ENCODE measurements at regions not wholly inside any gene's neighbourhood (a gene's known extent, or its start where the extent isn't known, plus 50 kb on each side); places are given as distances from the start of the nearest gene placed in this dataset.
A peak's percentile ranks its signal among the peaks of the same experiment; 100 is the strongest.

DNA sequence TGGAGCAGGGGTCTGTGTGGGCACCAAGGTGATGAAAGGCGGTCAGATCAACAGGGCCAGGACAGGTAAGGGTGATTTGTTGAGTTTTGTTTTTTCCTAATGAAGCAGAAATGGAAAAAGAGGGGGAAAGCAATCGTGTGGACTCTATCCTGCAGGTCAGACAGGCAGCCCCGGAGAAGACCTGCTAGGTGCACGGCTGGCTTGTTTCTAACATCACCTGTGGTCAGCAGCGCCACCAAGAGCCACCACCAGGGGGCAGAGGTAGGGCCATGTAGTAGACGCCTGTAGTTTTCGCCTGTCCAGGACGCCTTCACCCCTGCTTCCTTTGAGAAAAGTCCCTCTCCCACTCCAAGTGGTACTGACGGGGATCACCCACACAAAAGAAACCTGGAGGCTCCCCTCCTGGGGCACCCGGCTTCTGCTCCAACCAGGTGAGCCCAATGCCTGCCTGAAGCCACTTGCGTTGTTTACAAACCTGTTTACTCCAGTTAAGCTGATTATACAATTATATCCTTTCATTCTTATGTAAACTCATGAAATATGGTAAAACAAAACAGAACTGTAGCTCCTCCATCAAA, 54.2 kb upstream of the SEC14L1 start (continued):
- TF ChIP-seq, protein P1, sequence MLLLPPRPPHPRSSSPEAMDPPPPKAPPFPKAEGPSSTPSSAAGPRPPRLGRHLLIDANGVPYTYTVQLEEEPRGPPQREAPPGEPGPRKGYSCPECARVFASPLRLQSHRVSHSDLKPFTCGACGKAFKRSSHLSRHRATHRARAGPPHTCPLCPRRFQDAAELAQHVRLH (tag by site-specific recombination; IDR thresholded peaks at IDR 0.05), result no peak
- TF ChIP-seq ZNF658 (tag by site-specific recombination; IDR thresholded peaks at IDR 0.05) (no peak), ZNF521 (tag by site-specific recombination; IDR thresholded peaks at IDR 0.05) (no peak), ZNF394 (tag by site-specific recombination; IDR thresholded peaks at IDR 0.05; ENCODE audit: borderline replicate concordance) (no peak), ZNF157 (tag by site-specific recombination; IDR thresholded peaks at IDR 0.05) (no peak), ZIC2 (tag by site-specific recombination; IDR thresholded peaks at IDR 0.05) (no peak)
- TF ChIP-seq, protein P2, sequence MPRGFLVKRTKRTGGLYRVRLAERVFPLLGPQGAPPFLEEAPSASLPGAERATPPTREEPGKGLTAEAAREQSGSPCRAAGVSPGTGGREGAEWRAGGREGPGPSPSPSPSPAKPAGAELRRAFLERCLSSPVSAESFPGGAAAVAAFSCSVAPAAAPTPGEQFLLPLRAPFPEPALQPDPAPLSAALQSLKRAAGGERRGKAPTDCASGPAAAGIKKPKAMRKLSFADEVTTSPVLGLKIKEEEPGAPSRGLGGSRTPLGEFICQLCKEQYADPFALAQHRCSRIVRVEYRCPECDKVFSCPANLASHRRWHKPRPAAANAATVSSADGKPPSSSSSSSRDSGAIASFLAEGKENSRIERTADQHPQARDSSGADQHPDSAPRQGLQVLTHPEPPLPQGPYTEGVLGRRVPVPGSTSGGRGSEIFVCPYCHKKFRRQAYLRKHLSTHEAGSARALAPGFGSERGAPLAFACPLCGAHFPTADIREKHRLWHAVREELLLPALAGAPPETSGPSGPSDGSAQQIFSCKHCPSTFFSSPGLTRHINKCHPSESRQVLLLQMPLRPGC (tag by site-specific recombination; IDR thresholded peaks at IDR 0.05), result no peak
- TF ChIP-seq, protein P3, sequence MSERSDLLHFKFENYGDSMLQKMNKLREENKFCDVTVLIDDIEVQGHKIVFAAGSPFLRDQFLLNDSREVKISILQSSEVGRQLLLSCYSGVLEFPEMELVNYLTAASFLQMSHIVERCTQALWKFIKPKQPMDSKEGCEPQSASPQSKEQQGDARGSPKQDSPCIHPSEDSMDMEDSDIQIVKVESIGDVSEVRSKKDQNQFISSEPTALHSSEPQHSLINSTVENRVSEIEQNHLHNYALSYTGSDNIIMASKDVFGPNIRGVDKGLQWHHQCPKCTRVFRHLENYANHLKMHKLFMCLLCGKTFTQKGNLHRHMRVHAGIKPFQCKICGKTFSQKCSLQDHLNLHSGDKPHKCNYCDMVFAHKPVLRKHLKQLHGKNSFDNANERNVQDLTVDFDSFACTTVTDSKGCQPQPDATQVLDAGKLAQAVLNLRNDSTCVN (tag by site-specific recombination; optimal IDR thresholded peaks at IDR 0.05), result no peak

DNA sequence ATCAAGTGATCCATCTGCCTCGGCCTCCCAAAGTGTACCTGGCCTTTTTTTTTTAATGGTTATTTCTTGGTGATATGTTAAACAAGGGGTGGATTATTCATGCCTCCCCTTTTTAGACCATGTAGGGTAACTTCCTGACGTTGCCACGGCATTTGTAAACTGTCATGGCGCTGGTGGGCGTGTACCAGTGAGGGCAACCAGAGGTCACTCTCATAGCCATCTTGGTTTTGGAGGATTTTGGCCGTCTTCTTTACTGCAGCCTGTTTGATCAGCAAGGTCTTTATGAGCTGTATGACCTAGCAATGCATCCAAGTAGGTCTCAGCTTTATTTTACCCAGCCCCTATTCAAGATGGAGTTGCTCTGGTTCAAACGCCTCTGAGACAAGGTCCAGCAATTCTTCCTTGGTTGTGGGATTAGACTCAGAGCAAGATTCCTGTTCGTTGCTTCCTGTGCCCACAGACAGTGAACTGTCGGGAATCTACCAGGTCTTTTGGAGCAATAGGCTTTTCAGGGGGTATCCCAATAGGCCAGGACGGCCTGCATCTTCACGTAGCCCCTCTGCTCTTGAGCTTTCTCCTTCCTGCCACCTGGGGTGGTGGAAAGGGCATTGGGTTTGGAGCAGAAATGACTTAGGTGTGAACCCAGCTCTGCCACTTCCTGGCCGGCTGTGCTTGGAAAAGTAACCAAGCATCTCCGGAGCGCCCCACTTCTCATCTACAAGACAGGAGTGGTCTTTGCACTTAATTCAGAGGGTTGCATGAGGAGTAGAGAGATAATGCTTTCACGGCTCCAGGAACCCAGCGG, 52.9 kb upstream of the SEC14L1 start:
- peaks cover 28 to 37% of the 10 kb centered on the region in 2 experiments for H3K36me3 ChIP-seq (ENCODE audit: control insufficient read depth in 2 of 2, insufficient read depth in 1 of 2, low read length in 2 of 2)
- ChIA-PET POLR2A (interaction anchor here (0.5 to 3.3 kb wide), 15 partner anchors 9 to 871 kb away, joined by 3 to 22 read pairs (median 4); partner anchors contain the start of genes MGAT5B, SEC14L1 and TNRC6C), CTCF (interaction anchor here (0.6 to 2.9 kb wide), 44 partner anchors 9 to 1434 kb away, joined by 3 to 26 read pairs (median 4); no protein-coding TSS in a partner anchor)
- no peaks in the 10 kb centered on the region for H3K9me3 ChIP-seq (ENCODE audit: control insufficient read depth, insufficient read depth, low read depth, low read length)
- H3K4me1 ChIP-seq (ENCODE audit: control insufficient read depth, insufficient read depth, low read length), result peaks cover 2% of the 10 kb centered on the region
- peak overlapping the region; percentile 81 for H3K4me3 ChIP-seq (ENCODE audit: low read depth, low read length)
- peak overlapping the region; percentile 81; the same call in 1 of the 2 replicates for H3K27ac ChIP-seq (ENCODE audit: extremely low read depth, low read depth, low read length)
- TF ChIP-seq ZNF302 (tag by site-specific recombination; IDR thresholded peaks at IDR 0.05; ENCODE audit: low read depth) (no peak), ZNF521 (tag by site-specific recombination; IDR thresholded peaks at IDR 0.05) (no peak), ZNF157 (tag by site-specific recombination; IDR thresholded peaks at IDR 0.05) (no peak), ZNF324 (tag by site-specific recombination; IDR thresholded peaks at IDR 0.05) (no peak), ZNF510 (tag by site-specific recombination; IDR thresholded peaks at IDR 0.05; ENCODE audit: insufficient replicate concordance) (no peak), ZNF121 (tag by site-specific recombination; IDR thresholded peaks at IDR 0.05) (no peak), ZBTB48 (tag by site-specific recombination; IDR thresholded peaks at IDR 0.05) (no peak), TCF7L2 (IDR thresholded peaks at IDR 0.05; ENCODE audit: borderline replicate concordance, low read depth, low read length) (no peak), ZNF560 (tag by site-specific recombination; IDR thresholded peaks at IDR 0.05; ENCODE audit: borderline replicate concordance) (no peak)
- TF ChIP-seq, protein P4, sequence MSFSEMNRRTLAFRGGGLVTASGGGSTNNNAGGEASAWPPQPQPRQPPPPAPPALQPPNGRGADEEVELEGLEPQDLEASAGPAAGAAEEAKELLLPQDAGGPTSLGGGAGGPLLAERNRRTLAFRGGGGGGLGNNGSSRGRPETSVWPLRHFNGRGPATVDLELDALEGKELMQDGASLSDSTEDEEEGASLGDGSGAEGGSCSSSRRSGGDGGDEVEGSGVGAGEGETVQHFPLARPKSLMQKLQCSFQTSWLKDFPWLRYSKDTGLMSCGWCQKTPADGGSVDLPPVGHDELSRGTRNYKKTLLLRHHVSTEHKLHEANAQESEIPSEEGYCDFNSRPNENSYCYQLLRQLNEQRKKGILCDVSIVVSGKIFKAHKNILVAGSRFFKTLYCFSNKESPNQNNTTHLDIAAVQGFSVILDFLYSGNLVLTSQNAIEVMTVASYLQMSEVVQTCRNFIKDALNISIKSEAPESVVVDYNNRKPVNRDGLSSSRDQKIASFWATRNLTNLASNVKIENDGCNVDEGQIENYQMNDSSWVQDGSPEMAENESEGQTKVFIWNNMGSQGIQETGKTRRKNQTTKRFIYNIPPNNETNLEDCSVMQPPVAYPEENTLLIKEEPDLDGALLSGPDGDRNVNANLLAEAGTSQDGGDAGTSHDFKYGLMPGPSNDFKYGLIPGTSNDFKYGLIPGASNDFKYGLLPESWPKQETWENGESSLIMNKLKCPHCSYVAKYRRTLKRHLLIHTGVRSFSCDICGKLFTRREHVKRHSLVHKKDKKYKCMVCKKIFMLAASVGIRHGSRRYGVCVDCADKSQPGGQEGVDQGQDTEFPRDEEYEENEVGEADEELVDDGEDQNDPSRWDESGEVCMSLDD (tag by site-specific recombination; IDR thresholded peaks at IDR 0.05), result no peak
- TF ChIP-seq, protein P5, sequence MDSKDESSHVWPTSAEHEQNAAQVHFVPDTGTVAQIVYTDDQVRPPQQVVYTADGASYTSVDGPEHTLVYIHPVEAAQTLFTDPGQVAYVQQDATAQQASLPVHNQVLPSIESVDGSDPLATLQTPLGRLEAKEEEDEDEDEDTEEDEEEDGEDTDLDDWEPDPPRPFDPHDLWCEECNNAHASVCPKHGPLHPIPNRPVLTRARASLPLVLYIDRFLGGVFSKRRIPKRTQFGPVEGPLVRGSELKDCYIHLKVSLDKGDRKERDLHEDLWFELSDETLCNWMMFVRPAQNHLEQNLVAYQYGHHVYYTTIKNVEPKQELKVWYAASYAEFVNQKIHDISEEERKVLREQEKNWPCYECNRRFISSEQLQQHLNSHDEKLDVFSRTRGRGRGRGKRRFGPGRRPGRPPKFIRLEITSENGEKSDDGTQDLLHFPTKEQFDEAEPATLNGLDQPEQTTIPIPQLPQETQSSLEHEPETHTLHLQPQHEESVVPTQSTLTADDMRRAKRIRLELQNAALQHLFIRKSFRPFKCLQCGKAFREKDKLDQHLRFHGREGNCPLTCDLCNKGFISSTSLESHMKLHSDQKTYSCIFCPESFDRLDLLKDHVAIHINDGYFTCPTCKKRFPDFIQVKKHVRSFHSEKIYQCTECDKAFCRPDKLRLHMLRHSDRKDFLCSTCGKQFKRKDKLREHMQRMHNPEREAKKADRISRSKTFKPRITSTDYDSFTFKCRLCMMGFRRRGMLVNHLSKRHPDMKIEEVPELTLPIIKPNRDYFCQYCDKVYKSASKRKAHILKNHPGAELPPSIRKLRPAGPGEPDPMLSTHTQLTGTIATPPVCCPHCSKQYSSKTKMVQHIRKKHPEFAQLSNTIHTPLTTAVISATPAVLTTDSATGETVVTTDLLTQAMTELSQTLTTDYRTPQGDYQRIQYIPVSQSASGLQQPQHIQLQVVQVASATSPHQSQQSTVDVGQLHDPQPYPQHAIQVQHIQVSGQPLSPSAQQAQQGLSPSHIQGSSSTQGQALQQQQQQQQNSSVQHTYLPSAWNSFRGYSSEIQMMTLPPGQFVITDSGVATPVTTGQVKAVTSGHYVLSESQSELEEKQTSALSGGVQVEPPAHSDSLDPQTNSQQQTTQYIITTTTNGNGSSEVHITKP (tag by site-specific recombination; IDR thresholded peaks at IDR 0.05), result no peak

All from HEK293 (cell line).